Osteoblast (primary cell): ENCODE measurements at regions not wholly inside any gene's neighbourhood (a gene's known extent, or its start where the extent isn't known, plus 50 kb on each side); places are given as distances from the start of the nearest gene placed in this dataset.

ENCODE experiments used
- DNase-seq: peaks from one replicate; pipeline ENCODE4 v3.0.0; 2011; ENCODE audit warnings: low spot score, mixed read lengths; ENCODE audit not compliant: insufficient read length; ENCODE audit errors: missing footprints
- H2AFZ ChIP-seq: 2 replicates; pipeline ENCODE4 v1.6.0; 2011; ENCODE audit warnings: mild to moderate bottlenecking, low read length
- H3K27ac ChIP-seq: 2 replicates; pipeline ENCODE4 v1.5.1; 2011; ENCODE audit warnings: mild to moderate bottlenecking, low read depth, low read length, moderate library complexity
- H3K27me3 ChIP-seq: 2 replicates; pipeline ENCODE4 v1.6.0; 2012; ENCODE audit warnings: mild to moderate bottlenecking, control low read depth, inconsistent platforms, low read length, moderate library complexity; ENCODE audit not compliant: insufficient read depth
- H3K36me3 ChIP-seq: 2 replicates; pipeline ENCODE4 v1.5.1; 2011; ENCODE audit warnings: mild to moderate bottlenecking, low read length, control low read depth, moderate library complexity; ENCODE audit not compliant: insufficient read depth
- H3K4me1 ChIP-seq: 2 replicates; pipeline ENCODE4 v1.5.1; 2011; ENCODE audit warnings: mild to moderate bottlenecking, low read length, control low read depth, moderate library complexity; ENCODE audit not compliant: insufficient read depth
- H3K4me2 ChIP-seq: 2 replicates; pipeline ENCODE4 v1.6.0; 2011; ENCODE audit warnings: mild to moderate bottlenecking, low read length; ENCODE audit not compliant: insufficient read depth
- H3K4me3 ChIP-seq: fragments of 200-600 bp; sonication (generic); 3 replicates; pipeline ENCODE4 v1.5.1; 2012; ENCODE audit warnings: mild to moderate bottlenecking, low read length, inconsistent platforms; ENCODE audit not compliant: insufficient read depth
- H3K79me2 ChIP-seq: 2 replicates; pipeline ENCODE4 v1.6.0; 2012; ENCODE audit warnings: mild to moderate bottlenecking, low read length, control low read depth, inconsistent platforms; ENCODE audit not compliant: insufficient read depth
- H3K9me3 ChIP-seq: 2 replicates; pipeline ENCODE4 v1.5.1; 2011; ENCODE audit warnings: low read depth, low read length, control low read depth
- H4K20me1 ChIP-seq: 2 replicates; pipeline ENCODE4 v1.6.0; 2012; ENCODE audit warnings: mild to moderate bottlenecking, low read length, control low read depth; ENCODE audit not compliant: insufficient read depth
- TF ChIP-seq, protein P1 (sequence below): IDR thresholded peaks from 2 replicates; pipeline ENCODE4 v1.5.1; 2011; ENCODE audit warnings: mild to moderate bottlenecking, low read depth, low read length, moderate library complexity; ENCODE audit errors: extremely low read depth

GRCh38 chr11:44371706-44372105 lies 61.8 kb upstream of the ALX4 start:
- TF ChIP-seq, protein P1, sequence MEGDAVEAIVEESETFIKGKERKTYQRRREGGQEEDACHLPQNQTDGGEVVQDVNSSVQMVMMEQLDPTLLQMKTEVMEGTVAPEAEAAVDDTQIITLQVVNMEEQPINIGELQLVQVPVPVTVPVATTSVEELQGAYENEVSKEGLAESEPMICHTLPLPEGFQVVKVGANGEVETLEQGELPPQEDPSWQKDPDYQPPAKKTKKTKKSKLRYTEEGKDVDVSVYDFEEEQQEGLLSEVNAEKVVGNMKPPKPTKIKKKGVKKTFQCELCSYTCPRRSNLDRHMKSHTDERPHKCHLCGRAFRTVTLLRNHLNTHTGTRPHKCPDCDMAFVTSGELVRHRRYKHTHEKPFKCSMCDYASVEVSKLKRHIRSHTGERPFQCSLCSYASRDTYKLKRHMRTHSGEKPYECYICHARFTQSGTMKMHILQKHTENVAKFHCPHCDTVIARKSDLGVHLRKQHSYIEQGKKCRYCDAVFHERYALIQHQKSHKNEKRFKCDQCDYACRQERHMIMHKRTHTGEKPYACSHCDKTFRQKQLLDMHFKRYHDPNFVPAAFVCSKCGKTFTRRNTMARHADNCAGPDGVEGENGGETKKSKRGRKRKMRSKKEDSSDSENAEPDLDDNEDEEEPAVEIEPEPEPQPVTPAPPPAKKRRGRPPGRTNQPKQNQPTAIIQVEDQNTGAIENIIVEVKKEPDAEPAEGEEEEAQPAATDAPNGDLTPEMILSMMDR = no peak
- Histone ChIP-seq H3K4me1 (no peaks in the 10 kb centered on the region), H4K20me1 (no peaks in the 10 kb centered on the region), H3K4me3 (no peak overlapping the region), H3K79me2 (no peaks in the 10 kb centered on the region), H3K27ac (no peak overlapping the region), H3K9me3 (no peaks in the 10 kb centered on the region), H2AFZ (no peak overlapping the region), H3K4me2 (no peak overlapping the region), H3K27me3 (peaks cover 13% of the 10 kb centered on the region), H3K36me3 (no peaks in the 10 kb centered on the region)
- no peak for DNase-seq

DNA sequence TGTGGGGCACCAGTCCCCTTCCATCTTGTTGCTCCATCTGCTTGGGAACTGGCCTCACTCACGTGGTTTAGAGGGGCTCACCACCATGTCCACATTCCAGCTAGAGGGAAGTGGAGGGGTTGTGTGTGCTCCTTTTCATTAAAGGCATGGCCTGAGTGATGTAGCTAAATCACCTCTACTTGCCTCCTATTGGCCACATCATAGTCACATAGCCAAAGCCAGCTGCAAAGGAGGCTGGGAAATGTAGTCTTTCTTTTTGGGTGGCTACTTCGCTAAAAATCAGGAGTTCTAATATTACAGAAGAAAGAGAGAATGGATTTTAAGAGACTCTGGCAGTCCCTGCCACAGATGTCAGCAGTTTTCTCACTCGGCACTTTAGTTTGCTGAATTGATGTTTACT lies 63.0 kb upstream of the ALX4 start:
- H3K27ac ChIP-seq = no peak overlapping the region
- peak; percentile 50 for DNase-seq
- no peak overlapping the region for H3K4me2 ChIP-seq
- H3K4me1 ChIP-seq = no peaks in the 10 kb centered on the region
- no peaks in the 10 kb centered on the region for H4K20me1 ChIP-seq
- H2AFZ ChIP-seq = no peak overlapping the region
- no peaks in the 10 kb centered on the region for H3K36me3 ChIP-seq
- peaks cover 13% of the 10 kb centered on the region for H3K27me3 ChIP-seq
- H3K4me3 ChIP-seq = no peak overlapping the region
- no peaks in the 10 kb centered on the region for H3K79me2 ChIP-seq
- no peaks in the 10 kb centered on the region for H3K9me3 ChIP-seq
- TF ChIP-seq, protein P1 = no peak

- Histone ChIP-seq H3K4me1 (no peaks in the 10 kb centered on the region), H2AFZ (no peak overlapping the region), H3K36me3 (no peaks in the 10 kb centered on the region), H3K79me2 (no peaks in the 10 kb centered on the region), H3K9me3 (no peaks in the 10 kb centered on the region), H3K27ac (no peak overlapping the region), H3K4me2 (no peak overlapping the region), H3K4me3 (no peak overlapping the region), H4K20me1 (no peaks in the 10 kb centered on the region), H3K27me3 (peaks cover 13% of the 10 kb centered on the region)
- TF ChIP-seq, protein P1 = no peak
- no peak for DNase-seq
Observed at GRCh38 chr11:44374001-44374400, 64.1 kb upstream of the ALX4 start.

DNA sequence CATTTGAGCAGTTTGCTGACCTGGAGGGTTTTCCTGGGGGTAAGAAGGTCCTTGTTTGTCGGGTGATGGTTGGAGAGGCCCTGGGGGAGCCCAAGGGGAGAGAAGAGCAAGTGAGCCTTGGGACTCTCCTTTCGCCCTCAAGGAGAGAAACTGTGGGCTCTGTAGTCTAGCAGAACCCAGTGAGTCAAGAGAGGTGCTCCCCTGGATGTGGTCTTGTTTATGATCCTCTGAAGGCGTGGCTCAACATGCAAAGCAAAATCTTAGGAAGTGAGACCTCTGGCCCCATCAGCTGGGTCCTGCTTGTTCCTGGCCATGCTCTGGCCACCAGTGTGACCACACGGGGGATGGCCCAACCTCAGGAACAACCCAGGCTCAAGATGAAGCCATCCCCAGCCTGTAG lies 66.5 kb upstream of the ALX4 start:
- no peaks in the 10 kb centered on the region for H3K36me3 ChIP-seq
- H3K9me3 ChIP-seq = no peaks in the 10 kb centered on the region

More for the DNA sequence above, 66.5 kb upstream of the ALX4 start:
- Histone ChIP-seq H4K20me1 (no peaks in the 10 kb centered on the region), H3K27me3 (peaks cover 16% of the 10 kb centered on the region), H3K4me3 (no peak overlapping the region), H3K79me2 (no peaks in the 10 kb centered on the region), H3K4me2 (no peak overlapping the region), H3K27ac (no peak overlapping the region), H3K4me1 (no peaks in the 10 kb centered on the region), H2AFZ (no peak overlapping the region)
- TF ChIP-seq, protein P1 = no peak
- peak; percentile 39 for DNase-seq
